Tibial nerve (tissue), 4 donors: ENCODE measurements at regions not wholly inside any gene's neighbourhood (a gene's known extent, or its start where the extent isn't known, plus 50 kb on each side); places are given as distances from the start of the nearest gene placed in this dataset.

ENCODE experiments used
- DNase-seq, 2 donors: peaks; one replicate each; pipeline ENCODE4 v3.0.0-alpha.2; 2019; ENCODE audit warnings: low spot score in 2 of 2
- H3K27ac ChIP-seq, 4 donors: fragments of 200-600 bp; sonication (generic) in 3 of 4; one replicate each; pipeline ENCODE4 v1.5.1; 2017 to 2019; ENCODE audit warnings: mild to moderate bottlenecking in 1 of 4
- H3K27me3 ChIP-seq, 2 donors: fragments of 200-600 bp; sonication (generic) in 1 of 2; one replicate each; pipeline versions ENCODE4 v1.5.1 to v1.6.0; 2017 to 2019
- H3K36me3 ChIP-seq, 3 donors: fragments of 200-600 bp; sonication (generic); one replicate each; pipeline ENCODE4 v1.5.1; 2018 to 2019
- H3K4me1 ChIP-seq, 4 donors: fragments of 200-600 bp; sonication (generic) in 3 of 4; one replicate each; pipeline ENCODE4 v1.5.1; 2017 to 2019
- H3K4me3 ChIP-seq, 4 donors: fragments of 200-600 bp; sonication (generic) in 3 of 4; one replicate each; pipeline ENCODE4 v1.5.1; 2017 to 2019; ENCODE audit warnings: mild to moderate bottlenecking in 1 of 4, moderate library complexity in 1 of 4
- H3K9me3 ChIP-seq, 4 donors: fragments of 200-600 bp; sonication (generic) in 3 of 4; one replicate each; pipeline ENCODE4 v1.5.1; 2017 to 2019
- CTCF ChIP-seq, 5 experiments: fragments of 200-600 bp in 3 of 5; fragments of 450-650 bp in 2 of 5; sonication (generic) in 3 of 5; IDR thresholded peaks; one replicate each; pipeline ENCODE4 v1.5.1; 2016 to 2019; ENCODE audit warnings: antibody characterized with exemption in 5 of 5, mild to moderate bottlenecking in 3 of 5, moderate library complexity in 2 of 5
- EP300 ChIP-seq, 2 donors: sonication (generic); formaldehyde crosslinking; IDR thresholded peaks; one replicate each; pipeline ENCODE4 v1.6.1; 2017; ENCODE audit warnings: antibody characterized with exemption in 2 of 2, mild to moderate bottlenecking in 1 of 2
- POLR2A ChIP-seq, 2 donors: fragments of 450-650 bp; IDR thresholded peaks; one replicate each; pipeline ENCODE4 v1.6.1; 2017; ENCODE audit warnings: antibody characterized with exemption in 2 of 2, mild to moderate bottlenecking in 2 of 2, moderate library complexity in 2 of 2
- WGBS, 2 donors: methylation state at CpG; one replicate each; pipeline ENCODE4 v1.1.5; 2018; 5-methylcytosine and 5-hydroxymethylcytosine counted together

- H3K36me3 ChIP-seq, result no peaks in the 10 kb centered on the region
- WGBS, 2 donors, result 89 to 97% methylated on average over 2 of the region's 2 CpGs
Observed at GRCh38 chr1:209176866-209177430, 406.6 kb upstream of the CAMK1G start.

GRCh38 chr1:209183195-209183594 is 400.3 kb upstream of the CAMK1G start:
- Histone ChIP-seq H3K9me3 (peaks cover 0 to 15% (median 0%) of the 10 kb centered on the region in 4 donors), H3K4me1 (no peaks in the 10 kb centered on the region), H3K27ac (no peak overlapping the region), H3K27me3 (no peaks in the 10 kb centered on the region), H3K36me3 (no peaks in the 10 kb centered on the region), H3K4me3 (no peak overlapping the region)
- WGBS, 2 donors, result 64 to 73% methylated on average over 1 of the region's 1 CpG
- DNase-seq, result no peak
- TF ChIP-seq CTCF (IDR thresholded peaks at IDR 0.05), result no peak
- TF ChIP-seq EP300 (IDR thresholded peaks at IDR 0.05), result no peak
- TF ChIP-seq POLR2A (IDR thresholded peaks at IDR 0.05), result no peak

More at GRCh38 chr1:209176866-209177430, 406.6 kb upstream of the CAMK1G start:
- H3K4me3 ChIP-seq, result no peak overlapping the region
- H3K9me3 ChIP-seq, result peaks cover 0 to 17% (median 0%) of the 10 kb centered on the region in 4 donors
- TF ChIP-seq POLR2A (IDR thresholded peaks at IDR 0.05) (no peak), EP300 (IDR thresholded peaks at IDR 0.05) (no peak), CTCF (IDR thresholded peaks at IDR 0.05) (no peak)
- no peak for DNase-seq
- H3K27ac ChIP-seq, result no peak overlapping the region
- H3K4me1 ChIP-seq, result no peaks in the 10 kb centered on the region
- H3K27me3 ChIP-seq, result no peaks in the 10 kb centered on the region

GRCh38 chr1:209187589-209187988 is 395.9 kb upstream of the CAMK1G start:
- no peaks in the 10 kb centered on the region for H3K27me3 ChIP-seq
- H3K4me1 ChIP-seq, result no peaks in the 10 kb centered on the region
- peaks cover 0 to 10% (median 0%) of the 10 kb centered on the region in 4 donors for H3K9me3 ChIP-seq
- no peak for DNase-seq
- TF ChIP-seq CTCF (IDR thresholded peaks at IDR 0.05) (no peak), POLR2A (IDR thresholded peaks at IDR 0.05) (no peak)
- WGBS, 2 donors, result 89 to 91% methylated on average over 3 of the region's 3 CpGs
- no peaks in the 10 kb centered on the region for H3K36me3 ChIP-seq
- H3K4me3 ChIP-seq, result no peak overlapping the region
- H3K27ac ChIP-seq, result no peak overlapping the region

- Histone ChIP-seq H3K27ac (no peak overlapping the region), H3K4me1 (no peaks in the 10 kb centered on the region), H3K9me3 (peaks cover 0 to 9% (median 3%) of the 10 kb centered on the region in 4 donors), H3K27me3 (no peaks in the 10 kb centered on the region), H3K4me3 (no peak overlapping the region), H3K36me3 (no peaks in the 10 kb centered on the region)
- DNase-seq, result no peak
- peak in 4 of 5 experiments; percentile 13 to 48 (median 34) for TF ChIP-seq CTCF (IDR thresholded peaks at IDR 0.05)
- TF ChIP-seq POLR2A (IDR thresholded peaks at IDR 0.05), result no peak
- 9 to 12% methylated on average over 12 of the region's 12 CpGs for WGBS, 2 donors
Observed at GRCh38 chr1:209190591-209191261, 392.8 kb upstream of the CAMK1G start.

GRCh38 chr1:209191262-209191634 is 392.3 kb upstream of the CAMK1G start:
- no peaks in the 10 kb centered on the region for H3K27me3 ChIP-seq
- DNase-seq, result no peak
- H3K36me3 ChIP-seq, result no peaks in the 10 kb centered on the region
- H3K4me3 ChIP-seq, result no peak overlapping the region
- H3K4me1 ChIP-seq, result no peaks in the 10 kb centered on the region
- 83 to 96% methylated on average over 1 of the region's 1 CpG for WGBS, 2 donors
- H3K27ac ChIP-seq, result no peak overlapping the region
- peaks cover 0 to 14% (median 6%) of the 10 kb centered on the region in 4 donors for H3K9me3 ChIP-seq
- no peak for TF ChIP-seq CTCF (IDR thresholded peaks at IDR 0.05)
- no peak for TF ChIP-seq EP300 (IDR thresholded peaks at IDR 0.05)
- TF ChIP-seq POLR2A (IDR thresholded peaks at IDR 0.05), result no peak
